T47D (cell line): ENCODE measurements at regions not wholly inside any gene's neighbourhood (a gene's known extent, or its start where the extent isn't known, plus 50 kb on each side); places are given as distances from the start of the nearest gene placed in this dataset.
A peak's percentile ranks its signal among the peaks of the same experiment; 100 is the strongest.
"Not testable (repeated sequence)": the region's sequence is repeated elsewhere in the genome, so short reads cannot be mapped to it uniquely, and the experiment has no call there.

Experiments
- DNase-seq, 2 experiments: peaks; one replicate each; pipeline versions ENCODE4 v3.0.0 to v3.0.0-alpha.2; 2011 to 2012; ENCODE audit warnings: low read depth in 1 of 2, low spot score in 1 of 2
- JUND ChIP-seq: IDR thresholded peaks from 2 replicates; pipeline ENCODE4 v1.6.1; 2012; ENCODE audit warnings: low read depth
- in situ Hi-C: cut with HindIII; loops from 2 replicates; pipeline ENCODE4 v1.10.0; 2016; ENCODE audit warnings: low sequenced_read_pairs, low pct_unique_long_range_greater_than_20kb

GRCh38 chr2:234711308-234711707 is 214.4 kb upstream of the ARL4C start:
- no peak for TF ChIP-seq JUND
- DNase-seq: no peak
- in situ Hi-C loops: no loop called here

GRCh38 chr2:234710587-234710986 is 213.7 kb upstream of the ARL4C start:
- in situ Hi-C loops: no loop called here
- no peak for DNase-seq
- no peak for TF ChIP-seq JUND

GRCh38 chr2:234710066-234710465 is 213.2 kb upstream of the ARL4C start:
- no peak for DNase-seq
- TF ChIP-seq JUND: no peak
- in situ Hi-C loops: no loop called here

- no peak for TF ChIP-seq JUND
- no peak for DNase-seq
- in situ Hi-C loops: no loop called here
Measured at GRCh38 chr2:234708717-234709116, 211.8 kb upstream of the ARL4C start.

- DNase-seq: no peak
- in situ Hi-C loops: no loop called here
- no peak for TF ChIP-seq JUND
Measured at GRCh38 chr2:234708091-234708683, 211.3 kb upstream of the ARL4C start.

GRCh38 chr2:234706086-234706485 is 209.2 kb upstream of the ARL4C start:
- DNase-seq: no peak
- in situ Hi-C loops: no loop called here
- TF ChIP-seq JUND: no peak

GRCh38 chr2:234705108-234705507 is 208.2 kb upstream of the ARL4C start:
- DNase-seq: no peak
- in situ Hi-C loops: no loop called here
- TF ChIP-seq JUND: no peak

- TF ChIP-seq JUND: no peak
- no peak for DNase-seq
- in situ Hi-C loops: no loop called here
Measured at GRCh38 chr2:234703258-234703657, 206.4 kb upstream of the ARL4C start.

GRCh38 chr2:234702731-234703225 is 205.9 kb upstream of the ARL4C start:
- no peak for TF ChIP-seq JUND
- DNase-seq: peak in 1 of 2 experiments; percentile 63
- in situ Hi-C loops: no loop called here

- no peak for TF ChIP-seq JUND
- no peak for DNase-seq
- in situ Hi-C loops: no loop called here
Measured at GRCh38 chr2:234701841-234702240, 205.0 kb upstream of the ARL4C start.

GRCh38 chr2:234701421-234701820 is 204.5 kb upstream of the ARL4C start:
- DNase-seq: no peak
- in situ Hi-C loops: no loop called here
- TF ChIP-seq JUND: no peak

GRCh38 chr2:234699456-234699855 is 202.6 kb upstream of the ARL4C start:
- TF ChIP-seq JUND: no peak
- in situ Hi-C loops: no loop called here
- DNase-seq: no peak

GRCh38 chr2:234697300-234697876 is 200.5 kb upstream of the ARL4C start:
- in situ Hi-C loops, DNase-seq: not testable (repeated sequence)

GRCh38 chr2:234695981-234696380 is 199.1 kb upstream of the ARL4C start:
- no peak for DNase-seq
- no peak for TF ChIP-seq JUND

More at GRCh38 chr2:234695981-234696380, 199.1 kb upstream of the ARL4C start:
- in situ Hi-C loops: no loop called here
